Upper lobe of left lung (tissue), 4 donors: ENCODE measurements at regions not wholly inside any gene's neighbourhood (a gene's known extent, or its start where the extent isn't known, plus 50 kb on each side); places are given as distances from the start of the nearest gene placed in this dataset.

Experiments used
- POLR2A ChIP-seq, 4 donors: fragments of 450-650 bp; IDR thresholded peaks; one replicate each; pipeline ENCODE4 v1.5.1; 2016 to 2017; ENCODE audit warnings: antibody characterized with exemption in 4 of 4, mild to moderate bottlenecking in 2 of 4
- POLR2AphosphoS5 ChIP-seq, 2 donors: sonication (generic); formaldehyde crosslinking; IDR thresholded peaks; one replicate each; pipeline ENCODE4 v1.5.1; 2017; ENCODE audit warnings: antibody characterized with exemption in 2 of 2
- TF ChIP-seq, protein P1 (sequence below), 6 experiments: fragments of 450-650 bp in 4 of 6; fragments of 200-600 bp in 2 of 6; sonication (generic) in 2 of 6; IDR thresholded peaks; one replicate each; pipeline ENCODE4 v1.5.1; 2016 to 2019; ENCODE audit warnings: antibody characterized with exemption in 6 of 6

DNA sequence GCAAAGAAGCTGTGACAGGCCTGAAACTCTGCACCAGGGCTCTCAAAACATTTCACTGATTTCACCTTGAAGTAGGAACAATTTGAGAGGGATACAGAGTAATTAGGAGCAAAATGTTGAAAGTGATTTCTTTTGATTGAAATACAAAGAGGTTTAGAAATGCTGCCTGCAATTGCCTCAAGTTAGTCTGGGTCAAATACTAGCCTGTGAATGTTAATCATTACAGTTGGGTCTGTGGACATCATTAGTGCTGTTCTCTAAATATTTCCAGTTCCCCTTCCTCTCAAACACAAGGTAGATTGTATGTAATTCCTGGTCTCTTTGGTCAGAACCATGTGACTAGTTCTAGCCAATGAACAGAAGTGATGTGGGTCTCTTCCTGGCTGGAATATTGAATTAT lies 152.3 kb upstream of the TSC22D2 start:
- TF ChIP-seq, protein P1, sequence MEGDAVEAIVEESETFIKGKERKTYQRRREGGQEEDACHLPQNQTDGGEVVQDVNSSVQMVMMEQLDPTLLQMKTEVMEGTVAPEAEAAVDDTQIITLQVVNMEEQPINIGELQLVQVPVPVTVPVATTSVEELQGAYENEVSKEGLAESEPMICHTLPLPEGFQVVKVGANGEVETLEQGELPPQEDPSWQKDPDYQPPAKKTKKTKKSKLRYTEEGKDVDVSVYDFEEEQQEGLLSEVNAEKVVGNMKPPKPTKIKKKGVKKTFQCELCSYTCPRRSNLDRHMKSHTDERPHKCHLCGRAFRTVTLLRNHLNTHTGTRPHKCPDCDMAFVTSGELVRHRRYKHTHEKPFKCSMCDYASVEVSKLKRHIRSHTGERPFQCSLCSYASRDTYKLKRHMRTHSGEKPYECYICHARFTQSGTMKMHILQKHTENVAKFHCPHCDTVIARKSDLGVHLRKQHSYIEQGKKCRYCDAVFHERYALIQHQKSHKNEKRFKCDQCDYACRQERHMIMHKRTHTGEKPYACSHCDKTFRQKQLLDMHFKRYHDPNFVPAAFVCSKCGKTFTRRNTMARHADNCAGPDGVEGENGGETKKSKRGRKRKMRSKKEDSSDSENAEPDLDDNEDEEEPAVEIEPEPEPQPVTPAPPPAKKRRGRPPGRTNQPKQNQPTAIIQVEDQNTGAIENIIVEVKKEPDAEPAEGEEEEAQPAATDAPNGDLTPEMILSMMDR (IDR thresholded peaks at IDR 0.05) = no peak
- TF ChIP-seq POLR2A (IDR thresholded peaks at IDR 0.05) (no peak), POLR2AphosphoS5 (IDR thresholded peaks at IDR 0.05) (no peak)
